ENCODE measurements at regions not wholly inside any gene's neighbourhood (a gene's known extent, or its start where the extent isn't known, plus 50 kb on each side); places are given as distances from the start of the nearest gene placed in this dataset.

GRCh38 chr4:166252487-166253402 is 379.7 kb downstream of the TLL1 start (continued):
- no peak for TF ChIP-seq SP5 (CRISPR knock-in tag; IDR thresholded peaks at IDR 0.05; ENCODE audit: borderline replicate concordance, low read depth)
- TF ChIP-seq ZFP37 (CRISPR knock-in tag; IDR thresholded peaks at IDR 0.05; ENCODE audit: borderline replicate concordance): no peak
- TF ChIP-seq REL (CRISPR knock-in tag; conservative IDR thresholded peaks at IDR 0.05): no peak
- TF ChIP-seq ELF1 (CRISPR knock-in tag; IDR thresholded peaks at IDR 0.05): no peak
- no peak for TF ChIP-seq PHF8 (CRISPR knock-in tag; IDR thresholded peaks at IDR 0.05)
- peak; percentile 37; the same call in 1 of the 2 replicates for TF ChIP-seq SMC3 (IDR thresholded peaks at IDR 0.05; ENCODE audit: low read length)
- no peak for TF ChIP-seq TMF1 (CRISPR knock-in tag; IDR thresholded peaks at IDR 0.05; ENCODE audit: low read depth)
- peak; percentile 57 to 92; a peak in 3 of 4 replicates for TF ChIP-seq MAFK (conservative IDR thresholded peaks at IDR 0.05 in 1 of 2, IDR thresholded peaks at IDR 0.05 in 1 of 2; ENCODE audit: low read length in 2 of 2)
- TF ChIP-seq KLF12 (CRISPR knock-in tag; IDR thresholded peaks at IDR 0.05; ENCODE audit: borderline replicate concordance): no peak
- TF ChIP-seq TARDBP (CRISPR knock-in tag; IDR thresholded peaks at IDR 0.05): no peak
- TF ChIP-seq ZSCAN25 (CRISPR knock-in tag; IDR thresholded peaks at IDR 0.05): no peak
- TF ChIP-seq NFE2 (CRISPR knock-in tag; IDR thresholded peaks at IDR 0.05): no peak
- no peak for TF ChIP-seq GMEB1 (CRISPR knock-in tag; IDR thresholded peaks at IDR 0.05; ENCODE audit: borderline replicate concordance)
